Neural cell (in vitro differentiated cells): ENCODE measurements at regions not wholly inside any gene's neighbourhood (a gene's known extent, or its start where the extent isn't known, plus 50 kb on each side); places are given as distances from the start of the nearest gene placed in this dataset.

Experiments used
- EP300 ChIP-seq: fragments of 450-650 bp; conservative IDR thresholded peaks from 2 replicates; pipeline ENCODE4 v1.6.1; 2014; ENCODE audit warnings: antibody characterized with exemption, mild to moderate bottlenecking, moderate library complexity; ENCODE audit not compliant: poor library complexity, severe bottlenecking
- EZH2 ChIP-seq: fragments of 200-600, 300-800 bp; shearing (Covaris generic), sonication (generic); IDR thresholded peaks from 2 replicates; pipeline ENCODE4 v1.6.1; 2014; ENCODE audit warnings: antibody characterized with exemption, low read length, borderline replicate concordance, mild to moderate bottlenecking; ENCODE audit not compliant: insufficient read depth, poor library complexity, severe bottlenecking
- POLR2AphosphoS5 ChIP-seq: IDR thresholded peaks from 2 replicates; pipeline ENCODE4 v1.6.1; 2012
- TF ChIP-seq, protein P1 (sequence below): fragments of 450-650 bp; IDR thresholded peaks from 2 replicates; pipeline ENCODE4 v1.5.1; 2014; ENCODE audit warnings: antibody characterized with exemption, mild to moderate bottlenecking, moderate library complexity; ENCODE audit not compliant: poor library complexity, severe bottlenecking

DNA sequence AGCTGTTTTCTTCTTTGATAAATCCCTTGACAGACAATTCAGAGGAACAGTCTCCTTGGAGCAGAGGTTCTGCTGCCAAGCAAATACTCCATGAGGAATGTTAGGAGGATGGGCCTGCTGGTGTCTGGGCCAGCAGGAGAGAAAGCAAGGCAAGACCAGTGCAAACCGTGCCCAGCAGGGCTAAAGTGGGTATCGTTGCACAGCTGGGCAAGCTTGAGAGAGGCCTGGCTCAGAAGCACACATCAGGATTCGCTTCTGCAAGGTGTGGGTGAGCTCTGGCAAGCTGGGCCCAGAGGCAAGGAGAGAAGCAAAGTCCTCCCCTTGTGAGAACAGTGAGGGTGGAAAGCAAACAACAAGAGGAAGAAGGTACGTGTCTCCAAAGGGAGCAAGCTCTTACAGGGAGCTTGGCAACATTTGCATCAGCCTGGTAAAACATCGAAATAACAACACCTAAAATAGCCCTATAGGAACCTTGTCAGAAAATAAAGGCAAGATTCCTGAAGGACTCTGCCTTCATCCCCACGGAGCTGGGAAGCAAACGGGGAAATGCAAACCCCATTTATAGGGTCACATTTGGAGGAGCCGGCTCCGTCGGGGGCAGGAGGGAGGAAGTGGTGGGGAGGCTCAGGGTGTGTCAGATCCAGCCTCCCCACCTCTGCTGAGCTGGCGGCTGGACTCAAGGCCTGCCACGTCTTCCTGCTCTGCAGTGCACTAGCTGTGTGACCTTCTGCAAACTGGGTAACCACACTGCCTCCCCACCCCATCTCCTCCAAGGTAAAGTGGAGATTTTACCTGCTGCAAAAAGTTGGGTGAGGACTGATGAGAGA is 62.3 kb upstream of the HIVEP3 start:
- TF ChIP-seq EZH2 = no peak
- no peak for TF ChIP-seq EP300
- TF ChIP-seq, protein P1, sequence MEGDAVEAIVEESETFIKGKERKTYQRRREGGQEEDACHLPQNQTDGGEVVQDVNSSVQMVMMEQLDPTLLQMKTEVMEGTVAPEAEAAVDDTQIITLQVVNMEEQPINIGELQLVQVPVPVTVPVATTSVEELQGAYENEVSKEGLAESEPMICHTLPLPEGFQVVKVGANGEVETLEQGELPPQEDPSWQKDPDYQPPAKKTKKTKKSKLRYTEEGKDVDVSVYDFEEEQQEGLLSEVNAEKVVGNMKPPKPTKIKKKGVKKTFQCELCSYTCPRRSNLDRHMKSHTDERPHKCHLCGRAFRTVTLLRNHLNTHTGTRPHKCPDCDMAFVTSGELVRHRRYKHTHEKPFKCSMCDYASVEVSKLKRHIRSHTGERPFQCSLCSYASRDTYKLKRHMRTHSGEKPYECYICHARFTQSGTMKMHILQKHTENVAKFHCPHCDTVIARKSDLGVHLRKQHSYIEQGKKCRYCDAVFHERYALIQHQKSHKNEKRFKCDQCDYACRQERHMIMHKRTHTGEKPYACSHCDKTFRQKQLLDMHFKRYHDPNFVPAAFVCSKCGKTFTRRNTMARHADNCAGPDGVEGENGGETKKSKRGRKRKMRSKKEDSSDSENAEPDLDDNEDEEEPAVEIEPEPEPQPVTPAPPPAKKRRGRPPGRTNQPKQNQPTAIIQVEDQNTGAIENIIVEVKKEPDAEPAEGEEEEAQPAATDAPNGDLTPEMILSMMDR = no peak
- no peak for TF ChIP-seq POLR2AphosphoS5
